IMR-90 (cell line): ENCODE measurements at regions not wholly inside any gene's neighbourhood (a gene's known extent, or its start where the extent isn't known, plus 50 kb on each side); places are given as distances from the start of the nearest gene placed in this dataset.

Experiments used
- ATAC-seq: fragments of 200-7000 bp; cut with Tn5 transposase; 2 replicates; pipeline ENCODE4 v1.9.1; 2020; ENCODE audit warnings: low read depth, mild to moderate bottlenecking, moderate library complexity
- BruUV-seq: library from RNA; stranded (reverse); fragments of 400-500 nt; replicated peaks from 2 replicates; lab custom pipeline; 2021; lab: Mats Ljungman, UMichigan
- CTCF ChIA-PET: fragments of 300-600 bp; formaldehyde crosslinking; extraction: SDS; loops from one replicate; lab custom pipeline; 2021; ENCODE audit warnings: antibody characterized with exemption; lab: Yijun Ruan, JAX
- POLR2A ChIA-PET: fragments of 300-600 bp; sonication (Branson Sonifier 250); formaldehyde crosslinking; loops from one replicate; lab custom pipeline; 2022; ENCODE audit warnings: antibody characterized with exemption; ENCODE audit not compliant: unreplicated experiment; lab: Charles Lee
- DNase-seq: peaks from one replicate; pipeline ENCODE4 v3.0.0; 2013
- H2AFZ ChIP-seq: replicated peaks from 2 replicates; pipeline ENCODE3; 2013; ENCODE audit warnings: low read length, mild to moderate bottlenecking; ENCODE audit not compliant: poor library complexity
- H2AK5ac ChIP-seq: 2 replicates; pipeline ENCODE4 v1.6.1; 2013; ENCODE audit warnings: low read depth, low read length, inconsistent platforms
- H2AK9ac ChIP-seq: replicated peaks from 2 replicates; pipeline ENCODE3; 2013; ENCODE audit warnings: mild to moderate bottlenecking, low read depth, low read length, moderate library complexity; ENCODE audit not compliant: poor library complexity
- H2BK120ac ChIP-seq: 2 replicates; pipeline ENCODE4 v1.6.1; 2013; ENCODE audit warnings: low read depth, low read length, inconsistent platforms
- H2BK15ac ChIP-seq: 3 replicates; pipeline ENCODE4 v1.6.1; 2013; ENCODE audit warnings: low read depth, low read length, inconsistent platforms
- H2BK20ac ChIP-seq: 2 replicates; pipeline ENCODE4 v1.6.1; 2013; ENCODE audit warnings: low read depth, mild to moderate bottlenecking, inconsistent platforms, low read length, moderate library complexity
- H2BK5ac ChIP-seq: 2 replicates; pipeline ENCODE4 v1.6.1; 2013; ENCODE audit warnings: mild to moderate bottlenecking, low read depth, low read length, inconsistent platforms; ENCODE audit not compliant: poor library complexity, severe bottlenecking
- H3K14ac ChIP-seq: replicated peaks from 2 replicates; pipeline ENCODE4 v1.6.1; 2013; ENCODE audit warnings: low read depth, low read length, inconsistent platforms
- H3K18ac ChIP-seq: 2 replicates; pipeline ENCODE4 v1.6.1; 2013; ENCODE audit warnings: low read depth, low read length, control low read depth
- H3K23ac ChIP-seq: 2 replicates; pipeline ENCODE4 v1.6.1; 2013; ENCODE audit warnings: low read depth, low read length, inconsistent platforms
- H3K27ac ChIP-seq: 2 replicates; pipeline ENCODE4 v1.5.1; 2013; ENCODE audit warnings: mild to moderate bottlenecking, control low read depth, low read length; ENCODE audit not compliant: insufficient read depth
- H3K27me3 ChIP-seq: 2 replicates; pipeline ENCODE4 v1.6.1; 2013; ENCODE audit warnings: low read length; ENCODE audit not compliant: control insufficient read depth, insufficient read depth
- H3K36me3 ChIP-seq: 2 replicates; pipeline ENCODE4 v1.6.1; 2013; ENCODE audit warnings: low read length, mixed read lengths; ENCODE audit not compliant: control insufficient read depth, insufficient read depth
- H3K4ac ChIP-seq: 2 replicates; pipeline ENCODE4 v1.6.1; 2013; ENCODE audit warnings: low read depth, low read length, inconsistent platforms
- H3K4me1 ChIP-seq: 2 replicates; pipeline ENCODE4 v1.6.1; 2013; ENCODE audit warnings: low read length, mixed read lengths; ENCODE audit not compliant: control insufficient read depth, insufficient read depth
- H3K4me2 ChIP-seq: 2 replicates; pipeline ENCODE4 v1.6.1; 2013; ENCODE audit warnings: low read depth, mild to moderate bottlenecking, control low read depth, low read length, moderate library complexity
- H3K4me3 ChIP-seq: 2 replicates; pipeline ENCODE4 v1.5.1; 2013; ENCODE audit warnings: low read depth, mild to moderate bottlenecking, control low read depth, low read length, moderate library complexity; ENCODE audit not compliant: insufficient read depth
- H3K56ac ChIP-seq: 2 replicates; pipeline ENCODE4 v1.6.1; 2013; ENCODE audit warnings: low read length, inconsistent platforms; ENCODE audit not compliant: insufficient read depth; ENCODE audit errors: extremely low read depth
- H3K79me1 ChIP-seq, 2 experiments: 2 replicates each; pipeline ENCODE4 v1.6.1; 2013; ENCODE audit warnings: low read length in 2 of 2, inconsistent platforms in 1 of 2, low read depth in 1 of 2
- H3K9ac ChIP-seq: 2 replicates; pipeline ENCODE4 v1.6.1; 2013; ENCODE audit warnings: low read depth, low read length, control low read depth
- H3K9me1 ChIP-seq: 2 replicates; pipeline ENCODE4 v1.6.1; 2013; ENCODE audit warnings: low read length, inconsistent platforms; ENCODE audit not compliant: insufficient read depth
- H3K9me3 ChIP-seq: 2 replicates; pipeline ENCODE4 v1.6.1; 2013; ENCODE audit warnings: low read length; ENCODE audit not compliant: control insufficient read depth, insufficient read depth
- H4K20me1 ChIP-seq: 2 replicates; pipeline ENCODE4 v1.6.1; 2013; ENCODE audit warnings: low read length, inconsistent platforms; ENCODE audit not compliant: insufficient read depth
- H4K5ac ChIP-seq: 2 replicates; pipeline ENCODE4 v1.6.1; 2013; ENCODE audit warnings: mild to moderate bottlenecking, low read depth, low read length, control low read depth
- H4K8ac ChIP-seq, 2 experiments: 2 replicates each; pipeline ENCODE4 v1.6.1; 2013; ENCODE audit warnings: low read depth in 2 of 2, low read length in 2 of 2, control low read depth in 1 of 2, inconsistent platforms in 1 of 2
- H4K91ac ChIP-seq: 2 replicates; pipeline ENCODE4 v1.6.1; 2013; ENCODE audit warnings: low read depth, low read length, inconsistent platforms; ENCODE audit not compliant: insufficient read depth
- BHLHE40 ChIP-seq: fragments of 150-350 bp; IDR thresholded peaks from 2 replicates; pipeline ENCODE4 v1.6.1; 2016; ENCODE audit warnings: mild to moderate bottlenecking, low read depth, low read length
- CEBPB ChIP-seq: IDR thresholded peaks from 2 replicates; pipeline ENCODE4 v1.6.1; 2012; ENCODE audit warnings: low read depth, low read length, improper control_type of control experiment
- CHD1 ChIP-seq: IDR thresholded peaks from 2 replicates; pipeline ENCODE4 v1.6.1; 2012; ENCODE audit warnings: low read depth, low read length, improper control_type of control experiment
- FOS ChIP-seq: fragments of 150-350 bp; IDR thresholded peaks from 2 replicates; pipeline ENCODE4 v1.6.1; 2016; ENCODE audit warnings: low read depth, low read length
- MAFK ChIP-seq: IDR thresholded peaks from 2 replicates; pipeline ENCODE4 v1.6.1; 2012; ENCODE audit warnings: low read depth, low read length, improper control_type of control experiment
- MAZ ChIP-seq: IDR thresholded peaks from 2 replicates; pipeline ENCODE4 v1.6.1; 2012; ENCODE audit warnings: low read depth, mild to moderate bottlenecking, low read length, improper control_type of control experiment, moderate library complexity, borderline replicate concordance
- MXI1 ChIP-seq: IDR thresholded peaks from 2 replicates; pipeline ENCODE4 v1.6.1; 2012; ENCODE audit warnings: low read depth, mild to moderate bottlenecking, low read length, moderate library complexity, borderline replicate concordance
- NFE2L2 ChIP-seq: fragments of 150-350 bp; IDR thresholded peaks from 2 replicates; pipeline ENCODE4 v1.6.1; 2016; ENCODE audit warnings: low read depth, mild to moderate bottlenecking, low read length
- POLR2A ChIP-seq: IDR thresholded peaks from 2 replicates; pipeline ENCODE4 v1.6.1; 2012; ENCODE audit warnings: mild to moderate bottlenecking, low read depth, low read length
- RAD21 ChIP-seq: IDR thresholded peaks from 2 replicates; pipeline ENCODE4 v1.6.1; 2012; ENCODE audit warnings: low read length, improper control_type of control experiment
- RCOR1 ChIP-seq: IDR thresholded peaks from 2 replicates; pipeline ENCODE4 v1.6.1; 2012; ENCODE audit warnings: mild to moderate bottlenecking, low read length, improper control_type of control experiment; ENCODE audit not compliant: insufficient replicate concordance
- RFX5 ChIP-seq: IDR thresholded peaks from 2 replicates; pipeline ENCODE4 v1.8.0; 2012; ENCODE audit warnings: low read depth, mild to moderate bottlenecking, low read length, moderate library complexity
- SMC3 ChIP-seq: fragments of 150-350 bp; IDR thresholded peaks from 2 replicates; pipeline ENCODE4 v1.6.1; 2016; ENCODE audit warnings: low read depth, mild to moderate bottlenecking, antibody characterized with exemption, low read length, moderate library complexity
- dilution Hi-C: fragments of 300-500 bp; cut with HindIII; formaldehyde crosslinking; loops from one replicate; pipeline ENCODE4 v1.14.3; 2018; ENCODE audit warnings: low sequenced_read_pairs; ENCODE audit not compliant: unreplicated experiment
- in situ Hi-C: fragments of 300-500 bp; cut with MboI; formaldehyde crosslinking; loops from 3 replicates; pipeline ENCODE4 v1.14.3; 2019; ENCODE audit warnings: low sequenced_read_pairs, inconsistent platforms, mixed read lengths
- intact Hi-C: fragments of 100-400 bp; cut with micrococcal nuclease; formaldehyde crosslinking; loops from 2 replicates; pipeline ENCODE4 v1.10.0; 2022
- TF ChIP-seq, protein P1 (sequence below): fragments of 150-350 bp; IDR thresholded peaks from 2 replicates; pipeline ENCODE4 v1.6.1; 2016; ENCODE audit warnings: low read depth, mild to moderate bottlenecking, low read length, moderate library complexity, borderline replicate concordance
- TF ChIP-seq, protein P2 (sequence below): fragments of 150-350 bp; IDR thresholded peaks from 2 replicates; pipeline ENCODE4 v1.6.1; 2017; ENCODE audit warnings: mild to moderate bottlenecking, antibody characterized with exemption, low read length, low read depth
- TF ChIP-seq, protein P3 (sequence below): conservative IDR thresholded peaks from 2 replicates; pipeline ENCODE4 v1.5.1; 2012; ENCODE audit warnings: mild to moderate bottlenecking, low read depth, low read length, improper control_type of control experiment

DNA sequence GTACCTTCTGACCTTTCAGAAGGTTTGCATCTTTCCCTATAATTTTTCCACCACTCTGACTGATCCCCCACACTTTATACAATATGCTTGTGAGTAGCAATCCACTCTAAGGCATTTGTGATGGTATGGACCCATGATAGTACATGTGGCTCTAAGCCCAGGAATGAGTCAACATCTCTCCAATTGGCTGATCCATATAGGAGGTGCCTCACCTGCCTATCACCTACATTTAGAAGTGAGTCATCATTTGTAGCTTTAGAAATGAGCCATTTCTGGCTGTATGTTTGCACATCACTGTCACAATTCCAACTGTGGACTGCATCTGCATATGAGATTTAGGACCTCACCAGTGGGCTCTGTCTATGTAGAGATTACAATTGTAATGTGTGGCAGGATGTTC lies 133.1 kb upstream of the ZNF91 start:
- Histone ChIP-seq H2BK120ac (no peak overlapping the region), H2BK15ac (no peak overlapping the region), H3K56ac (no peak overlapping the region), H4K20me1 (no peaks in the 10 kb centered on the region), H3K79me1 (no peaks in the 10 kb centered on the region), H3K4ac (no peak overlapping the region), H4K5ac (no peak overlapping the region), H3K27ac (no peak overlapping the region), H3K9me3 (peaks cover 10% of the 10 kb centered on the region), H3K9me1 (no peaks in the 10 kb centered on the region), H2AK5ac (no peak overlapping the region), H3K4me2 (no peak overlapping the region), H3K4me1 (no peaks in the 10 kb centered on the region), H3K27me3 (no peaks in the 10 kb centered on the region), H4K8ac (no peak overlapping the region), H3K23ac (no peak overlapping the region), H3K18ac (no peak overlapping the region), H4K91ac (no peak overlapping the region), H3K14ac (no peak overlapping the region), H2AFZ (no peak overlapping the region), H2AK9ac (no peak overlapping the region), H3K4me3 (no peak overlapping the region), H3K36me3 (no peaks in the 10 kb centered on the region), H2BK5ac (no peak overlapping the region), H2BK20ac (no peak overlapping the region), H3K9ac (no peak overlapping the region)
- POLR2A ChIA-PET = no interaction called here
- CTCF ChIA-PET = no interaction called here
- no TSS peak for BruUV-seq
- in situ Hi-C loops (no loop called here), dilution Hi-C loops (no loop called here), intact Hi-C loops (no loop called here)
- ATAC-seq = no peak
- no peak for DNase-seq
- TF ChIP-seq CEBPB (no peak), MAFK (no peak), CHD1 (no peak), RAD21 (no peak), SMC3 (no peak), RCOR1 (no peak), FOS (no peak), BHLHE40 (no peak), POLR2A (no peak), MXI1 (no peak), NFE2L2 (no peak), MAZ (no peak), RFX5 (no peak)
- TF ChIP-seq, protein P1, sequence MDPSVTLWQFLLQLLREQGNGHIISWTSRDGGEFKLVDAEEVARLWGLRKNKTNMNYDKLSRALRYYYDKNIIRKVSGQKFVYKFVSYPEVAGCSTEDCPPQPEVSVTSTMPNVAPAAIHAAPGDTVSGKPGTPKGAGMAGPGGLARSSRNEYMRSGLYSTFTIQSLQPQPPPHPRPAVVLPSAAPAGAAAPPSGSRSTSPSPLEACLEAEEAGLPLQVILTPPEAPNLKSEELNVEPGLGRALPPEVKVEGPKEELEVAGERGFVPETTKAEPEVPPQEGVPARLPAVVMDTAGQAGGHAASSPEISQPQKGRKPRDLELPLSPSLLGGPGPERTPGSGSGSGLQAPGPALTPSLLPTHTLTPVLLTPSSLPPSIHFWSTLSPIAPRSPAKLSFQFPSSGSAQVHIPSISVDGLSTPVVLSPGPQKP = no peak
- TF ChIP-seq, protein P2, sequence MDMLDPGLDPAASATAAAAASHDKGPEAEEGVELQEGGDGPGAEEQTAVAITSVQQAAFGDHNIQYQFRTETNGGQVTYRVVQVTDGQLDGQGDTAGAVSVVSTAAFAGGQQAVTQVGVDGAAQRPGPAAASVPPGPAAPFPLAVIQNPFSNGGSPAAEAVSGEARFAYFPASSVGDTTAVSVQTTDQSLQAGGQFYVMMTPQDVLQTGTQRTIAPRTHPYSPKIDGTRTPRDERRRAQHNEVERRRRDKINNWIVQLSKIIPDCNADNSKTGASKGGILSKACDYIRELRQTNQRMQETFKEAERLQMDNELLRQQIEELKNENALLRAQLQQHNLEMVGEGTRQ = no peak
- TF ChIP-seq, protein P3, sequence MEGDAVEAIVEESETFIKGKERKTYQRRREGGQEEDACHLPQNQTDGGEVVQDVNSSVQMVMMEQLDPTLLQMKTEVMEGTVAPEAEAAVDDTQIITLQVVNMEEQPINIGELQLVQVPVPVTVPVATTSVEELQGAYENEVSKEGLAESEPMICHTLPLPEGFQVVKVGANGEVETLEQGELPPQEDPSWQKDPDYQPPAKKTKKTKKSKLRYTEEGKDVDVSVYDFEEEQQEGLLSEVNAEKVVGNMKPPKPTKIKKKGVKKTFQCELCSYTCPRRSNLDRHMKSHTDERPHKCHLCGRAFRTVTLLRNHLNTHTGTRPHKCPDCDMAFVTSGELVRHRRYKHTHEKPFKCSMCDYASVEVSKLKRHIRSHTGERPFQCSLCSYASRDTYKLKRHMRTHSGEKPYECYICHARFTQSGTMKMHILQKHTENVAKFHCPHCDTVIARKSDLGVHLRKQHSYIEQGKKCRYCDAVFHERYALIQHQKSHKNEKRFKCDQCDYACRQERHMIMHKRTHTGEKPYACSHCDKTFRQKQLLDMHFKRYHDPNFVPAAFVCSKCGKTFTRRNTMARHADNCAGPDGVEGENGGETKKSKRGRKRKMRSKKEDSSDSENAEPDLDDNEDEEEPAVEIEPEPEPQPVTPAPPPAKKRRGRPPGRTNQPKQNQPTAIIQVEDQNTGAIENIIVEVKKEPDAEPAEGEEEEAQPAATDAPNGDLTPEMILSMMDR = no peak
